Stimulated activated effector memory CD8-positive, alpha-beta T cell treated with anti-CD3 and anti-CD28 coated beads, Interleukin-12 subunit alpha, Interleukin-12 subunit beta, amount 100 ng/mL, for 72 hours (primary cell): ENCODE measurements at regions not wholly inside any gene's neighbourhood (a gene's known extent, or its start where the extent isn't known, plus 50 kb on each side); places are given as distances from the start of the nearest gene placed in this dataset.
A peak's percentile ranks its signal among the peaks of the same experiment; 100 is the strongest.
"Not testable (repeated sequence)": the region's sequence is repeated elsewhere in the genome, so short reads cannot be mapped to it uniquely, and the experiment has no call there.

Experiments
- ATAC-seq: fragments of 150-1000 bp; cut with Tn5 transposase; 2 replicates; pipeline ENCODE4 v1.10.0; 2021
- DNase-seq, 2 donors: peaks; one replicate each; pipeline ENCODE4 v3.0.0; 2021 to 2022; ENCODE audit warnings: low spot score in 2 of 2
- H3K27ac Mint-ChIP-seq: one replicate; pipeline ENCODE4 v1.8.0; 2022; ENCODE audit warnings: mild to moderate bottlenecking, mixed read lengths
- H3K36me3 Mint-ChIP-seq: one replicate; pipeline ENCODE4 v1.8.0; 2022; ENCODE audit warnings: mild to moderate bottlenecking, mixed read lengths
- H3K4me1 Mint-ChIP-seq: one replicate; pipeline ENCODE4 v1.8.0; 2022; ENCODE audit warnings: mixed read lengths
- H3K4me3 Mint-ChIP-seq: one replicate; pipeline ENCODE4 v1.8.0; 2022; ENCODE audit warnings: mild to moderate bottlenecking, mixed read lengths
- H3K9me3 Mint-ChIP-seq: one replicate; pipeline ENCODE4 v1.8.0; 2022; ENCODE audit warnings: mixed read lengths

GRCh38 chr5:54873691-54874090, 111.7 kb downstream of the ESM1 start:
- DNase-seq (no peak), ATAC-seq (no peak)
- Mint-ChIP-seq H3K27ac (no peak overlapping the region), H3K4me3 (no peak overlapping the region), H3K9me3 (no peaks in the 10 kb centered on the region), H3K4me1 (peaks cover 5% of the 10 kb centered on the region), H3K36me3 (peaks cover 7% of the 10 kb centered on the region)

GRCh38 chr5:54872810-54873209, 112.6 kb downstream of the ESM1 start:
- Mint-ChIP-seq H3K36me3 (peaks cover 8% of the 10 kb centered on the region), H3K9me3 (no peaks in the 10 kb centered on the region), H3K4me1 (peaks cover 14% of the 10 kb centered on the region), H3K4me3 (no peak overlapping the region), H3K27ac (no peak overlapping the region)
- ATAC-seq (no peak), DNase-seq (no peak)

GRCh38 chr5:54870271-54870670, 115.1 kb downstream of the ESM1 start:
- ATAC-seq (no peak), DNase-seq (no peak)
- Mint-ChIP-seq H3K4me3 (no peak overlapping the region), H3K27ac (no peak overlapping the region), H3K9me3 (no peaks in the 10 kb centered on the region), H3K36me3 (peaks cover 8% of the 10 kb centered on the region), H3K4me1 (peaks cover 24% of the 10 kb centered on the region)

GRCh38 chr5:54869691-54870090, 115.7 kb downstream of the ESM1 start:
- ATAC-seq (no peak), DNase-seq (no peak)
- H3K4me1 Mint-ChIP-seq, result peaks cover 24% of the 10 kb centered on the region

GRCh38 chr5:54868511-54869483, 116.6 kb downstream of the ESM1 start:
- peaks cover 8% of the 10 kb centered on the region for H3K36me3 Mint-ChIP-seq
- peak; percentile 91 for ATAC-seq
- peak overlapping the region; percentile 36 for H3K27ac Mint-ChIP-seq
- no peak overlapping the region for H3K4me3 Mint-ChIP-seq
- peaks cover 24% of the 10 kb centered on the region for H3K4me1 Mint-ChIP-seq
- H3K9me3 Mint-ChIP-seq, result no peaks in the 10 kb centered on the region
- no peak for DNase-seq

More at GRCh38 chr5:54869691-54870090, 115.7 kb downstream of the ESM1 start:
- Mint-ChIP-seq H3K27ac (no peak overlapping the region), H3K36me3 (peaks cover 8% of the 10 kb centered on the region), H3K9me3 (no peaks in the 10 kb centered on the region), H3K4me3 (no peak overlapping the region)

- Mint-ChIP-seq H3K27ac (no peak overlapping the region), H3K36me3 (peaks cover 8% of the 10 kb centered on the region), H3K9me3 (no peaks in the 10 kb centered on the region), H3K4me3 (no peak overlapping the region), H3K4me1 (peaks cover 24% of the 10 kb centered on the region)
- no peak for DNase-seq
- no peak for ATAC-seq
Observed at GRCh38 chr5:54867310-54867944, 118.0 kb downstream of the ESM1 start.

GRCh38 chr5:54864911-54865515, 120.4 kb downstream of the ESM1 start:
- H3K4me3 Mint-ChIP-seq, H3K9me3 Mint-ChIP-seq, ATAC-seq, H3K36me3 Mint-ChIP-seq, DNase-seq, H3K27ac Mint-ChIP-seq: not testable (repeated sequence)
- H3K4me1 Mint-ChIP-seq, result peaks cover 29% of the 10 kb centered on the region

- Mint-ChIP-seq H3K36me3 (no peaks in the 10 kb centered on the region), H3K27ac (no peak overlapping the region), H3K9me3 (peaks cover 10% of the 10 kb centered on the region), H3K4me3 (no peak overlapping the region), H3K4me1 (peaks cover 8% of the 10 kb centered on the region)
- ATAC-seq, result no peak
- no peak for DNase-seq
Observed at GRCh38 chr5:54862036-54862435, 123.4 kb downstream of the ESM1 start.

GRCh38 chr5:54861212-54861894, 124.0 kb downstream of the ESM1 start:
- Mint-ChIP-seq H3K9me3 (peaks cover 10% of the 10 kb centered on the region), H3K4me1 (peaks cover 6% of the 10 kb centered on the region), H3K36me3 (no peaks in the 10 kb centered on the region), H3K27ac (no peak overlapping the region), H3K4me3 (no peak overlapping the region)
- ATAC-seq (no peak), DNase-seq (no peak)

GRCh38 chr5:54860321-54860720, 125.1 kb downstream of the ESM1 start:
- H3K9me3 Mint-ChIP-seq, result peaks cover 10% of the 10 kb centered on the region
- no peaks in the 10 kb centered on the region for H3K36me3 Mint-ChIP-seq
- H3K4me1 Mint-ChIP-seq, result peaks cover 6% of the 10 kb centered on the region
- no peak overlapping the region for H3K4me3 Mint-ChIP-seq
- no peak overlapping the region for H3K27ac Mint-ChIP-seq
- DNase-seq (no peak), ATAC-seq (no peak)

GRCh38 chr5:54859316-54859715, 126.1 kb downstream of the ESM1 start:
- DNase-seq, result no peak
- no peak overlapping the region for H3K4me3 Mint-ChIP-seq
- H3K27ac Mint-ChIP-seq, result no peak overlapping the region

GRCh38 chr5:54854883-54855581, 130.4 kb downstream of the ESM1 start:
- Mint-ChIP-seq H3K36me3 (no peaks in the 10 kb centered on the region), H3K27ac (no peak overlapping the region), H3K4me1 (no peaks in the 10 kb centered on the region), H3K9me3 (peaks cover 10% of the 10 kb centered on the region), H3K4me3 (no peak overlapping the region)
- ATAC-seq, result no peak
- no peak for DNase-seq

More at GRCh38 chr5:54859316-54859715, 126.1 kb downstream of the ESM1 start:
- H3K36me3 Mint-ChIP-seq, result no peaks in the 10 kb centered on the region
- ATAC-seq, result no peak
- H3K9me3 Mint-ChIP-seq, result peaks cover 10% of the 10 kb centered on the region
- peaks cover 6% of the 10 kb centered on the region for H3K4me1 Mint-ChIP-seq

- Mint-ChIP-seq H3K4me1 (no peaks in the 10 kb centered on the region), H3K9me3 (no peaks in the 10 kb centered on the region), H3K4me3 (no peak overlapping the region), H3K27ac (no peak overlapping the region), H3K36me3 (no peaks in the 10 kb centered on the region)
- no peak for DNase-seq
- ATAC-seq, result no peak
Observed at GRCh38 chr5:54852007-54852406, 133.4 kb downstream of the ESM1 start.

- H3K4me1 Mint-ChIP-seq, result no peaks in the 10 kb centered on the region
- no peak for DNase-seq
- H3K4me3 Mint-ChIP-seq, result no peak overlapping the region
- no peaks in the 10 kb centered on the region for H3K36me3 Mint-ChIP-seq
- no peaks in the 10 kb centered on the region for H3K9me3 Mint-ChIP-seq
- H3K27ac Mint-ChIP-seq, result no peak overlapping the region
- peak; percentile 76 for ATAC-seq
Observed at GRCh38 chr5:54851449-54851848, 133.9 kb downstream of the ESM1 start.
